Kidney epithelial cell (primary cell): ENCODE measurements at regions not wholly inside any gene's neighbourhood (a gene's known extent, or its start where the extent isn't known, plus 50 kb on each side); places are given as distances from the start of the nearest gene placed in this dataset.

Experiments used
- DNase-seq: peaks from one replicate; pipeline ENCODE4 v3.0.0-alpha.2; 2010; ENCODE audit warnings: low read depth
- H3K27me3 ChIP-seq: 2 replicates; pipeline ENCODE4 v1.6.0; 2011; ENCODE audit warnings: low read length; ENCODE audit not compliant: control insufficient read depth, insufficient read depth
- H3K36me3 ChIP-seq: 2 replicates; pipeline ENCODE4 v1.5.1; 2011; ENCODE audit warnings: low read length; ENCODE audit not compliant: control insufficient read depth, insufficient read depth
- H3K4me3 ChIP-seq: 2 replicates; pipeline ENCODE4 v1.5.1; 2011; ENCODE audit warnings: low read depth, mild to moderate bottlenecking, control low read depth, low read length
- TF ChIP-seq, protein P1 (sequence below): IDR thresholded peaks from 2 replicates; pipeline ENCODE4 v1.5.1; 2011; ENCODE audit warnings: mild to moderate bottlenecking, moderate library complexity, low read length, control low read depth, inconsistent platforms; ENCODE audit not compliant: insufficient read depth, poor library complexity, severe bottlenecking

DNA sequence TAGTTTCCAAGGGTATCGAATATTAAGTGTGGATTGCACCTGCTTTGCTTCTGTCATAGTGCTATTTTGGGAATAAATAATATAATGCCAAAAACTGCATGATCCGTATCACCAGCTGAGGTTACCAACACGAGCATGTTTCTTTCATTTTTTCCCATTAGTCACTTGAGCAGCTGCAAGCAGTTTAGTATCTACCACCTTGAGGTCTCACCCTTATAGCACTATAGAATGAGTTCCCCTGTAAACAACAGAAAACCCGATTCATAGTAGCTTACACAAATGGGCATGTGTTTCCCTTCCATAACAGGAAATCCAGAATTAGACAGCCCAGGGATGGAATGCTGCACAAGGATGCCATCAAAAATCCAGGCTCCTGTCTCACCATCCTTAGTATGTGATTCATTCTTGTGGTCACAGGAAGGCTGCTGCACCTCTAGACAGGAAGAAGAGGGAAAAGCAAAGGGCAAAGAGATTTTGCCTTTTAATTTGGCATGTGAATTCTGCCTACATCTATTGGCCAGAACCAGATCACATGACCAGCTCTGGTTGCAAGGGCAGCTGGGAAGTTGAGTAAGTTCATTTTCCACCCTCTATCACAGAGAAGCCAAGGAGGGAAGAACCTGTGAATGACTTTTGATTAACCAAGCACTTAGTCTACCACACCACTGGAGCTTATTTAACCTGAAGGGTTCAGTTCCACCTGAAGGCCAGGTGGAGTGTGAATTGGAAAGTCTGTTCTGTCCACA is 91.3 kb upstream of the SLC25A36 start:
- Histone ChIP-seq H3K36me3 (no peaks in the 10 kb centered on the region), H3K27me3 (no peaks in the 10 kb centered on the region), H3K4me3 (no peak overlapping the region)
- TF ChIP-seq, protein P1, sequence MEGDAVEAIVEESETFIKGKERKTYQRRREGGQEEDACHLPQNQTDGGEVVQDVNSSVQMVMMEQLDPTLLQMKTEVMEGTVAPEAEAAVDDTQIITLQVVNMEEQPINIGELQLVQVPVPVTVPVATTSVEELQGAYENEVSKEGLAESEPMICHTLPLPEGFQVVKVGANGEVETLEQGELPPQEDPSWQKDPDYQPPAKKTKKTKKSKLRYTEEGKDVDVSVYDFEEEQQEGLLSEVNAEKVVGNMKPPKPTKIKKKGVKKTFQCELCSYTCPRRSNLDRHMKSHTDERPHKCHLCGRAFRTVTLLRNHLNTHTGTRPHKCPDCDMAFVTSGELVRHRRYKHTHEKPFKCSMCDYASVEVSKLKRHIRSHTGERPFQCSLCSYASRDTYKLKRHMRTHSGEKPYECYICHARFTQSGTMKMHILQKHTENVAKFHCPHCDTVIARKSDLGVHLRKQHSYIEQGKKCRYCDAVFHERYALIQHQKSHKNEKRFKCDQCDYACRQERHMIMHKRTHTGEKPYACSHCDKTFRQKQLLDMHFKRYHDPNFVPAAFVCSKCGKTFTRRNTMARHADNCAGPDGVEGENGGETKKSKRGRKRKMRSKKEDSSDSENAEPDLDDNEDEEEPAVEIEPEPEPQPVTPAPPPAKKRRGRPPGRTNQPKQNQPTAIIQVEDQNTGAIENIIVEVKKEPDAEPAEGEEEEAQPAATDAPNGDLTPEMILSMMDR = no peak
- DNase-seq = peak; percentile 38

- Histone ChIP-seq H3K4me3 (no peak overlapping the region), H3K27me3 (no peaks in the 10 kb centered on the region), H3K36me3 (no peaks in the 10 kb centered on the region)
- TF ChIP-seq, protein P1 = no peak
- DNase-seq = no peak
These were observed 86.7 kb upstream of the SLC25A36 start for GRCh38 chr3:140854961-140855360.

GRCh38 chr3:140856905-140857304 is 84.7 kb upstream of the SLC25A36 start:
- Histone ChIP-seq H3K27me3 (no peaks in the 10 kb centered on the region), H3K36me3 (no peaks in the 10 kb centered on the region), H3K4me3 (no peak overlapping the region)
- TF ChIP-seq, protein P1 = no peak
- DNase-seq = no peak

GRCh38 chr3:140857993-140858392 is 83.6 kb upstream of the SLC25A36 start:
- Histone ChIP-seq H3K27me3 (no peaks in the 10 kb centered on the region), H3K36me3 (no peaks in the 10 kb centered on the region), H3K4me3 (no peak overlapping the region)
- TF ChIP-seq, protein P1 = no peak
- no peak for DNase-seq

- Histone ChIP-seq H3K4me3 (no peak overlapping the region), H3K36me3 (no peaks in the 10 kb centered on the region), H3K27me3 (no peaks in the 10 kb centered on the region)
- TF ChIP-seq, protein P1 = no peak
- DNase-seq = peak; percentile 41
These were observed 81.9 kb upstream of the SLC25A36 start for GRCh38 chr3:140859592-140860336.
